ENCODE measurements at regions not wholly inside any gene's neighbourhood (a gene's known extent, or its start where the extent isn't known, plus 50 kb on each side); places are given as distances from the start of the nearest gene placed in this dataset.
"Not testable (repeated sequence)": the region's sequence is repeated elsewhere in the genome, so short reads cannot be mapped to it uniquely, and the experiment has no call there.

- no peak for DNase-seq
- intact Hi-C loops (cut with micrococcal nuclease), result no loop called here
- Histone ChIP-seq H3K4me3 (no peak overlapping the region), H3K36me3 (no peaks in the 10 kb centered on the region), H3K9me3 (replicated peaks) (peaks cover 12% of the 10 kb centered on the region), H3K27me3 (ENCODE audit: low read depth) (no peaks in the 10 kb centered on the region), H3K27ac (replicated peaks) (no peak overlapping the region), H3K4me1 (peaks cover 27% of the 10 kb centered on the region)
- no peak for TF ChIP-seq CTCF (IDR thresholded peaks at IDR 0.05; ENCODE audit: borderline replicate concordance)
Measured at GRCh38 chr4:184280137-184280536, 62.5 kb upstream of the ENPP6 start.

GRCh38 chr4:184279496-184280061 lies 61.9 kb upstream of the ENPP6 start:
- peaks cover 12% of the 10 kb centered on the region for H3K9me3 ChIP-seq (replicated peaks)
- no peaks in the 10 kb centered on the region for H3K27me3 ChIP-seq (ENCODE audit: low read depth)
- intact Hi-C loops (cut with micrococcal nuclease), result no loop called here
- H3K27ac ChIP-seq (replicated peaks), result no peak overlapping the region
- no peak for TF ChIP-seq CTCF (IDR thresholded peaks at IDR 0.05; ENCODE audit: borderline replicate concordance)
- no peak overlapping the region for H3K4me3 ChIP-seq
- H3K4me1 ChIP-seq, result peaks cover 27% of the 10 kb centered on the region
- no peak for DNase-seq
- no peaks in the 10 kb centered on the region for H3K36me3 ChIP-seq

GRCh38 chr4:184277769-184278168 lies 60.1 kb upstream of the ENPP6 start:
- intact Hi-C loops (cut with micrococcal nuclease); H3K4me3 ChIP-seq; H3K27ac ChIP-seq (replicated peaks); DNase-seq; H3K36me3 ChIP-seq; H3K27me3 ChIP-seq (ENCODE audit: low read depth): not testable (repeated sequence)
- Histone ChIP-seq H3K4me1 (peaks cover 24% of the 10 kb centered on the region), H3K9me3 (replicated peaks) (peaks cover 12% of the 10 kb centered on the region)

GRCh38 chr4:184277010-184277409 lies 59.3 kb upstream of the ENPP6 start:
- DNase-seq; H3K36me3 ChIP-seq; H3K27ac ChIP-seq (replicated peaks); intact Hi-C loops (cut with micrococcal nuclease); H3K27me3 ChIP-seq (ENCODE audit: low read depth); H3K4me3 ChIP-seq: not testable (repeated sequence)
- peaks cover 12% of the 10 kb centered on the region for H3K9me3 ChIP-seq (replicated peaks)
- peaks cover 16% of the 10 kb centered on the region for H3K4me1 ChIP-seq

GRCh38 chr4:184276346-184276745 lies 58.7 kb upstream of the ENPP6 start:
- H3K4me1 ChIP-seq; H3K27me3 ChIP-seq (ENCODE audit: low read depth); DNase-seq; intact Hi-C loops (cut with micrococcal nuclease); H3K36me3 ChIP-seq; H3K4me3 ChIP-seq; H3K27ac ChIP-seq (replicated peaks): not testable (repeated sequence)
- H3K9me3 ChIP-seq (replicated peaks), result peaks cover 12% of the 10 kb centered on the region

GRCh38 chr4:184275766-184276165 lies 58.1 kb upstream of the ENPP6 start:
- no peak overlapping the region for H3K27ac ChIP-seq (replicated peaks)
- TF ChIP-seq CTCF (IDR thresholded peaks at IDR 0.05; ENCODE audit: borderline replicate concordance), result no peak
- DNase-seq, result no peak
- no peak overlapping the region for H3K4me3 ChIP-seq
- intact Hi-C loops (cut with micrococcal nuclease), result no loop called here
- H3K27me3 ChIP-seq (ENCODE audit: low read depth), result no peaks in the 10 kb centered on the region
- H3K36me3 ChIP-seq, result no peaks in the 10 kb centered on the region
- H3K9me3 ChIP-seq (replicated peaks), result peaks cover 12% of the 10 kb centered on the region
- peaks cover 4% of the 10 kb centered on the region for H3K4me1 ChIP-seq

GRCh38 chr4:184274286-184274951 lies 56.7 kb upstream of the ENPP6 start:
- Histone ChIP-seq H3K36me3 (no peaks in the 10 kb centered on the region), H3K9me3 (replicated peaks) (peaks cover 12% of the 10 kb centered on the region), H3K27ac (replicated peaks) (no peak overlapping the region), H3K4me3 (no peak overlapping the region), H3K27me3 (ENCODE audit: low read depth) (no peaks in the 10 kb centered on the region), H3K4me1 (peaks cover 3% of the 10 kb centered on the region)
- intact Hi-C loops (cut with micrococcal nuclease), result no loop called here
- no peak for DNase-seq
- TF ChIP-seq CTCF (IDR thresholded peaks at IDR 0.05; ENCODE audit: borderline replicate concordance), result no peak
